GM20000 (cell line): ENCODE measurements at regions not wholly inside any gene's neighbourhood (a gene's known extent, or its start where the extent isn't known, plus 50 kb on each side); places are given as distances from the start of the nearest gene placed in this dataset.

Experiments
- DNase-seq: peaks from one replicate; pipeline ENCODE4 v3.0.0; 2012; ENCODE audit warnings: low spot score
- CTCF ChIP-seq: IDR thresholded peaks from 2 replicates; pipeline ENCODE4 v1.5.1; 2012; ENCODE audit warnings: mild to moderate bottlenecking, control low read depth; ENCODE audit errors: extremely low read depth, missing control alignments

GRCh38 chr6:140045116-140045515 is 670.7 kb upstream of the CITED2 start:
- no peak for DNase-seq
- TF ChIP-seq CTCF = no peak

GRCh38 chr6:140044626-140045025 is 670.2 kb upstream of the CITED2 start:
- DNase-seq = no peak
- TF ChIP-seq CTCF = no peak

- DNase-seq = no peak
- TF ChIP-seq CTCF = no peak
Observed at GRCh38 chr6:140043762-140044378, 669.4 kb upstream of the CITED2 start.

GRCh38 chr6:140043357-140043756 is 668.9 kb upstream of the CITED2 start:
- no peak for TF ChIP-seq CTCF
- no peak for DNase-seq

GRCh38 chr6:140041571-140042332 is 667.3 kb upstream of the CITED2 start:
- no peak for DNase-seq

GRCh38 chr6:140041056-140041455 is 666.6 kb upstream of the CITED2 start:
- no peak for DNase-seq
- no peak for TF ChIP-seq CTCF

More at GRCh38 chr6:140041571-140042332, 667.3 kb upstream of the CITED2 start:
- no peak for TF ChIP-seq CTCF

GRCh38 chr6:140040396-140040795 is 665.9 kb upstream of the CITED2 start:
- DNase-seq = no peak
- no peak for TF ChIP-seq CTCF
